GF-D8 (cell line): ENCODE measurements at regions not wholly inside any gene's neighbourhood (a gene's known extent, or its start where the extent isn't known, plus 50 kb on each side); places are given as distances from the start of the nearest gene placed in this dataset.

Experiments used
- DNase-seq: peaks from one replicate; lab custom pipeline; 2025; lab: John Stamatoyannopoulos, UW

DNA sequence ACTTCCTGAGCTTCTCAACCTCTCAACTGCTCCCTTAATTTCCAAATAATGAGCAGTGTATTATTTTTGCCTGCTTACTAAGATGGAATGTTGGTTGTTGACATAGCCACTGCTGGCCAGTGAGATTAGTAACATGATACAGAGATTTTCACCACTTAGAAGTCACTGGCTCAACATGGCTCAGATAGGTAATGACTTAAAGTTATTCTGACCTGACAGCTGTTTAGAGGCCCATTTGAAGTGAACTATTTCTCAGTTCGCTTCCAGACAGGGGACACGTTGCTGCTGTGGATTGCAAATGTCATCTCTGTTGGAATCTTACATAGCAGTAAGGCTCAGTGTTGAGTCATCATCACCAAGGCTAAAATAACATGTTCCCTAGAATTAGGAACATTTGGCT lies 490.2 kb downstream of the TLE4 start:
- DNase-seq = no peak

DNA sequence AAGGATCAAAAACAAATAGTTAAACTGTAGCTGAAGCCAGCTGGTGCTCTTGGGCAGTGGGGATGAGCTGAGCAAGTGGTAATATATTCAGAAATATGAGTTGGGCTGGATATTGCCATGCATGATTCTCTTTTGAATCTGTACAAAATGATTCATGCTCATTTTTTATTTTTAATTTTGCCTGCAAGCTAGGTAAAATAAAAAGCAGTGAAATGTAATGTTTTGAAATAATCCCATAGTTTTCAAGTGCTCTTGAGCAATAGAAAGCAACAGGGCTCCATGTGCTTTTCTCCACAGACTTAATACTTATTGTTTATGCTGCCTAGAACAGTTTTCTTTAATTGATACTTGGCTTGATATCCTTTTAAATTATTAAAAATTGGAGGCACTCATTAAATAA lies 489.3 kb downstream of the TLE4 start:
- DNase-seq = no peak

DNA sequence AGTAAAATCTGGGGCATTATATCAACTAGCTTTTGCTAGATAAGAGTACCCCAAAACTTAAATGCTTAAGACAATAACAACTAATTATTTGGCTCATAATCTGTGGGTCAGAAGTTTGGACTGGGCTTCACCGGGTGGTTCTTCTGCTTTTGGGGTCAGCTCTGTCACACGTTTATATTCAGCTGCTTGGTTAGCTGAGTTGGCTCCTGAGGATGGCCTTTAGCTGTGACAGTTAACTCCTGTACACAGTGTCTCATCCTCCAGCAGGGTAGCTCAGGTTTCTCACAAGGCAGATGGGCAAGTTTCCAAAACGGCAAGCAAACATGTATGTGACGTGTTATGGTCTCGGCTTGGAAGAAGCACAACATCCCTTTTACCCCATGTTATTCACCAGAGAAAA lies 488.2 kb downstream of the TLE4 start:
- DNase-seq = no peak

DNA sequence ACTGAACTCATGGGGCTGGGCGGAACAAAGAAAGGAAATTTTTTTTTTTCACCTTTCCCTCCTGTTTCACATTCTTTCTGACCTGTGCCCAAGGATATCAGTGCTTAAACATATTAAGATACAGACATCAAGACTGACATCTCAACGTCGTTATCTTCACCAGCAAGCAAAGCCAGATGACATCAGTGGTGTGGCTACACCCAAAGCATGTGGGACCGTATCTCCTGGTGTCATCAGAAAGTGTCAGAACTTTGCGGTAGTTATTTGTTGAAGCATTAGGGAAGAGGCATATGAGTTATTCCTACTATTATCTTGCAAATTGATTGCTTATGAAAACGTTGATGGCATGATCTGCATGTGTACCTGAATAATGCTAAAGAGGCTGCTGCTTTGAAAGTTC lies 487.4 kb downstream of the TLE4 start:
- no peak for DNase-seq

DNA sequence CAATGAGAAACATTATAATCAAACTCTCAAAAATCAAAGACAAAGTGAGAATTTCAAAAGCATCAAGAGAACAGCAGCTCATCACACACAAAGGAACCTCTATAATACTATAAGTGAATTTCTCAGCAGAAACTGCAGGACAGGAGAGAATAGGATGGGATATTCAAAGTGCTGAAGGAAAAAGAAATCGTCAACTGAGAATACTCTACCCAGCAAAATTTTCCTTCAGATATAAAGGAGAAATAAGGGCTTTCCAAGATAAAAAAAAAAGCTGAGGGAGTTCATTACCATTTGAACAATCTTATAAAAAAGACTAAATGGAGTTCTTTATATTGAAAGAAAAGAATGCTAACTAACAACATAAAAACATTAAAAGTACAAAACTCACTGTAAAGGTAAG lies 481.1 kb downstream of the TLE4 start:
- DNase-seq = no peak

DNA sequence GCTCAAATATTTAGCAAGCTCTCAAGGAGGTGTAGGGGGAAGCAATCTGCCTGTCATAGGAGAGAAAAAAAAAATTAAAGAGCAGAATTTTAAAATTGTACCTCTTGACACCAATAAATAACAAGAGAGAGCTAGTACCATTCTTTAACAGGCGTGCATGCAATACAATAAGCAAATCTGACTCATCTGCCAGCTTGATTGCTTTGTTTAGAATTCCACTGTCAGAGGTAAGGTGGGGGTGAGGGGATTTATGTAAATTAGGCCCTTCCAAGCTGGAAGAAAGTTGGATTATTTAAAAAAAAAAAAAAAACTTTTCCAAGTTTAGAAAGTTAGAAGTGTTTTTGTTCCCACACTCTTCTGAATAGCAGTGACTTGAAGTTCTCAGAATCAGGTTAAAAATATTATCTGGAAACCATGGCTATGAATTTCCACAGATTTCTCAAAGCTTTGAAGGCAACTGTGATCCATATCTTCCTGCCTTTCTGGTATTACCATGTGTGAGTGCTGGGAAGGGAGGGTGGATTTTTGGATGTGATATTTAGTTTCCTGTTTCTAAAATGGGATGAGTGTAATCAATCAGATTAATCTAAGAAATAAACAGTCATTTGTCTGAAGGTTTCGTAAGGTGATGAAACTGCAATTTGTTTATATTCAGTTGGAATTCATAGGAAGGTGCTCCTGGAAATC lies 477.5 kb downstream of the TLE4 start:
- DNase-seq = no peak

DNA sequence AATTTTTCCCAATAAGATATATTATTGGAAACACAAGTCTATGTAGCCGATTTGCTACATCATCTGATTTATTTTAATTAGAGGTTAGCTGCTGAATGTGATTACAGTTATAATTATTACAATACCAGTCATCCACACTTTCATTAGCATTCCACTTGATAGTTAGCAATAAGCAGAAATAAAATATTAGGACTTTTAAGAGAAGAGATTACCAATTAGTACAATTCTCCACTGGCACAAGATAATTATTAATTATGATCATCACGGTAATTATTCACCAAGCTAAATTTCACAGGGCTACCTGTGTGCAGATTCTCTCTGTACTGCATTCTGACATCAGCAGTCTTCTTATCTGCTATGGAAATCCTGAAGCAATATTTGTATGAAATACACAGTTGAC lies 474.7 kb downstream of the TLE4 start:
- DNase-seq = no peak

DNA sequence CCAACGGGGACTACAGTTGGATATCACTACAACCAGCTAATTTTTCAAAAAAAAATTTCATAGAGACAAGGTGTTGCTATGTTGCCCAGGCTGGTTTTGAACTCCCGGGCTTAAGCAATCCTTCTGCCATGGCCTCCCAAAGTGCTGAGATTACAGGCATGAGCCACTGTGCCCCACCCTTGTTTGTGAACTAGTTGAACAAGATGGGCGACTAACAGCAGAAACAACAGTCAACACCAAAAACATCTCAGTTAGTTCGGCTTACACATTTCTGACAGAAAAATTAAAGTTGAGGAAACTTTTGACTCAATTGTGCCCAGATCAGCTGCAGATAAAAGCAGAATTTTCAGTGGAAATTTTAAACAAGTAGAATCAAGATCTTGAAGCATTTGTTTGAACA lies 470.1 kb downstream of the TLE4 start:
- DNase-seq = no peak

DNA sequence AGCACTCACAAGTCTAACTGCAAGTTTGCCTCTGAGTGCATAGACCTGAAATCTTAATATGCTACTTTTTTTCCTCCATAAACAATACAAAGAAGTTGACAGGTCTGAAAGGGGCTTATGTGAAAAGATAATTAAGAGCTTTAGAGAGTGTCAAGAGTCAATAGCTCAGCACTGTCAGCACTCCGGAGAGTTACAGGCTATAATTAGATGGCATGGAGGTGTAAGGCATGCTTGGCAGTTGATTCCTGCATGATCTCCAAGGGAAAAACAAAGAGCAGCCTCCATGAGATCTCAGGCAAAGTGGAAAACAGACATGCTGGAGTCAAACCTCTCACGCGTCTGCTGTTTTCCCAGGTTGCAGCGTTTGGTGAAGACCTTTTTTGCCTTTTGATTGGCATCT lies 468.7 kb downstream of the TLE4 start:
- DNase-seq = no peak

DNA sequence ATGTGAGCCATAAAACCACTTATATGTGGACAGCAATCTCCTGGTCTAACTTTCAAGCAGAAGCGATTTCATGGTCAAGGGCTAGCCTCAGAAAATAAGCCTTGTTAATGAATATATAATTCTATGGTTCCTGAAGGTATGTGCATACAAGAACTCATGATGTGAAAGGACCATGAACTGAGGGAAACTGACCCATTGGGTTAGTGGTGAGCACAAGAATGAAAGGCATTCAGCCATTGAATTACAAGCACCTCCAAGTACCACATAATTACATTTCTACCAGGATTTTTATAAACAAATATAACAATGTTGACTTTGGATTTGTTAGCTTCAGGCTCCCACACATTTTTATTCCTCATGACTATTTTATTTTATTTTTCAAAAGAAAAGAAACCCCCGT lies 459.0 kb downstream of the TLE4 start:
- DNase-seq = no peak

DNA sequence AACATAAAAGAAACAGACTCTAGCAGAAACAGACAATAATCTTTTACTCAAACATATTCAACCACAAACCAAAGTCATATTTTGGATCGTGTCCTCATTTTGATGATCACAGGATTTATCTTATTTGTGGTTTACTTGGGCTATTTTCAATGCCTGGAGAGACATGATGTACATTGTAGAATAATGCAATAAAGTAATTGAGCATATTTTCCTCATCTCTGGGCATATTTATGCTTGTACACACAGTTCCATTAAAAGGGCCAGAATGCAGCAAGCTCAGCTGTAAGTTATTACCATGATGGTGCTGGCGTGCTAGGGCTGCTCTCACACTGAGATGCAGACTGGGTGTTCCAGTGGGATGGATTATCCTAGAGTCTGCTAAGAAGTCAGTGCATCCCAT lies 456.7 kb downstream of the TLE4 start:
- DNase-seq = no peak

DNA sequence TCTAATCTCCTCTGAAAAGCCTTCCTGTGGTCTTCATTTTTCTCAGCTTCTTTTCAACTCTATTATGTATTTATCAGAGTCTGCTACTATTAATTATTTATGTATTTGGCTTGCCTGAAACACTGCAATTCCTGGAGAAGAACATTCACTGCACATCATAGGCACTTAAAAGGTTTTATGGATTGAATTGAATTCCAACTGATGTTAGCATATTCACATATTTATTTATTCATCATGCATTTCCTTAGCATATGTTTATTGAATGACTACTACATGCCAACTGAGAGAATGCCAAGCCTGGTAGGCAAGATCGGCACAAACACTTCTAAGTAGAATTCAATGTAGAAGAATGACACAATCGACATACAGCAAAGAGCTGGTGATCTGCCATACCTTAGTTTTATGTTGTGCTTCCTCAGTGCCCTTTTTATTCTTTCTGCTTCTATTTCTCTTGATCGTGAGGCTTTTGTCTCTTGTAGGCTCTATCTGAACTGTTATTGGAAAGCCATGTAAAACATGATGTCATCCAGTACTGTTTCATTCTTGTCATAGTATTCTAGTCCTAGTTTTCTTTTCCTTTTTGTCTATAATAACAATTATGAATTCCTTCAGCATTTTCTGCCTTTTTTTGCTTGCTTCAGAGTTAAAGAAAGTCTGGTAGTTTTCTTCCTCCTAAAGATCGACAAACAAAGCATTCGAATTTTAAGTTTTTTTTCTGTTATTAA lies 454.2 kb downstream of the TLE4 start:
- DNase-seq = no peak

DNA sequence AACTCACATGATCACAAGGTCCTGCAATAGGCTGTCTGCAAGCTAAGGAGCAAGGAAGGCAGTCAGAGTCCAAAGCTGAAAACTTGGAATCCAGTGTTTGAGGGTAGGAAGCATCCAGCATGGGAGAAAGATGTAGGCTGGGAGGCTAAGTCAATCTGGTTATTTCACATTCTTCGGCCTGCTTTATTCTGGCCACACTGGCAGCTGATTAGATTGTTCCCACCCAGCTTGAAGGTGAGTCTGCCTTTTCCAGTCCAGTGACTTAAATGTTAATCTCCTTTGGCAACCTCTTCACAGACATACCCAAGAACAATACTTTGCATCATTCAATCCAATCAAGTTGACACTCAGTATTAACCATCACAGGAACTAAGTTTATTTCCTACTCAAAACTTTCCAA lies 453.4 kb downstream of the TLE4 start:
- no peak for DNase-seq

DNA sequence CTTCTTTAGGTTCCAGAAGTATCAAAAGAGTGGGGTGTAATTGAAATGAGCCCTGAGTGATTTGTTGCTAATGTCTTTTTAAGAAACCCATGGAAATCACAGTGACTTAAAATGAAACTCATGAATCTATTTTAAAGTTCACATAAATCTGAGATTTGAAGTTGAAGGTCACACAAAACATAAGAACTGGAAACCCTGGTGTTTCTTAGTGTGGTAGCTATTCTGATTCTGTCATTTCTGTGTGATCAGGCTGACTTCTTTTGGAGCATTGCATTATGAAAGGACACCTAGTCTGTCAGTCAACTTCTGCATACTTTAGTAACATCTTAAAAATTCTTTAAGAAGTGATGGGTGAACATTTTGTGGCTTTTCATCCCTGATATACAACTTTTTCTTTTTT lies 448.8 kb downstream of the TLE4 start:
- no peak for DNase-seq

DNA sequence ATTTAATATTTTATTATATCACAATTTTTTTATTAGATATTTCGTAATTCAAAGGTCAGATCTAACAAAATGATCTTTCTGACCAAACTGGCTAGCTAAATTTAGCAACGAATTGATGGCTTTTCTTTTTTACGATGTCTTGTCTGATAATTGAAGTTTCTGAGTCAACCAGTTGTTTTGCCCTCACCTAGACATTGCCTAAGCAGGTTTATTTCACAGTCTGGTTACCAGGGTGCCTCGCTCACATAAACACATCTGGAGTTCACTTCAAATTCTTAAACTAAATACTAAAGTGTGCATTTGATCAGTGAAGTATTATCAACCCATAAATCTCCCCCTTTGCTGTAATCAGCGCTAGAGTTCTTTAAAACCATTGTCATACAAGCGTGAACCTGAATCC lies 448.3 kb downstream of the TLE4 start:
- DNase-seq = no peak

DNA sequence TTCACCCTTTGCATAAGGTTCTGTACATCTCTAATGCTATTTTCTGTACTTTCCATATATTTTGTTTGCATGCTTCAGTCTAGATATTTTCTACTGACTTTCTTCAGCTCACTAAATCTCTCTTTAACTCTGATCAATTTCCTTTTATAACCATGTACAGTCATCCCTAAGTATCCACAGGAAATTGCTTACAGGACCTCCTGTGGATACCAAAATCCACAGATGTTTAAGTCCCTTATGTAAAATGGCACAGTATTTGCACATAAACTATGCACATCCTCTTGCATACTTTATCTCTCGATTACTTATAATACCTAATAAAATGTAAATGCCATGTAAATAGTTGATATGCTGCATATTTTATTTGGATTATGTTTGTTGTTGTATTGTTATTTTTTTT lies 442.1 kb downstream of the TLE4 start:
- DNase-seq = no peak

DNA sequence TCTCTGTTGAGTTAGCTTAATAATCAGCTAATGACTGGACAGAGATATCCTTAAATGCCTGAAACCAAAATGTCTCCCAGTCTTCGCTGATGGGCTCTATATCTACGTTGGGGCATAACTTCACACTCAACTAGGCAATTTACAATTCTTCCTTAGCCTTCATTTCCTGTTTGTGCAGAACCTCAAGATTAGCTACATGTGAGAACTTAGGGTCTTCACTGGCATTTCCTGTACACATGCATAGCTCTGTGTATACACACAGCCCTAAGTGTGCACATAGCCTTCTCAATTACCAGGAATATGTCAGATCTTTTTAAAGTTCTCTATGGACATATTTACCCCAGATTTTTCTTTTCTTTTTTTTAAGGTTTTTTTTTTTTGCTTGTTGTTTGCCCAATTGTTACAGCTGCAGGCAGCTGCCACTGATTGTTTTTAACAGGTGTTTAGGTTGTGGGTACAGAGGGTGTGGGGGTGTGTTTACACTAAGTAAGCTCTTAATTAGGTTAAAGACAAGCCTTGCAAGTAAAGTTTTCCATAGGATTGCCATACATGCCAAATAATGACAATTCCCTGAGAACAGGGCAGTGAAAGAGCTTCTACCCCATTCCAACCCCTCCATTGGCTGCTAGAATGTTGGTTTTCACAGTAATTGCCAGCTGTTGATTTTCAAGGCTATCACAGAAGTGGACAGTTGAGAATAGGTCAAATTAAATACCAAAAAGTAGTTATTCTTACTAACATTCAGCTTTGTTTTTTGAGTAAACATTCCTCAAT lies 441.0 kb downstream of the TLE4 start:
- DNase-seq = no peak

DNA sequence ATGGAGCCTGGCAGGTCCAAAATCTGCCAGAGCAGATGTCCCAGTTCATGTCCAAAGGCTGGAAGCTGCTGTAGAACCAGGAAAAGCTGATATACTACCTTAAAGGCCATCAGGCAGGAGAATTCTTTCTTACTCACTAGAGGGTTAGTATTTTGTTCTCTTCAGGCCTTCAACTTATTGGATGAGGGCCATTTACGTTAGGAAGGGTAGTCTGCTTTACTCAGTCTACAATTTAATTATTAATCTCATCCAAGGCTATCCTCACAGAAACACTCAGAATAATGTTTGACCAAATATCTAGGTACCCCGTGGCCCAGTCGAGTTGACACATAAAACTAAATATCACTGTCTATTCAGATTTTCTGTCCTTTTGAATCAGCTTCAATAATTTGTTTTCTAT lies 437.4 kb downstream of the TLE4 start:
- no peak for DNase-seq

DNA sequence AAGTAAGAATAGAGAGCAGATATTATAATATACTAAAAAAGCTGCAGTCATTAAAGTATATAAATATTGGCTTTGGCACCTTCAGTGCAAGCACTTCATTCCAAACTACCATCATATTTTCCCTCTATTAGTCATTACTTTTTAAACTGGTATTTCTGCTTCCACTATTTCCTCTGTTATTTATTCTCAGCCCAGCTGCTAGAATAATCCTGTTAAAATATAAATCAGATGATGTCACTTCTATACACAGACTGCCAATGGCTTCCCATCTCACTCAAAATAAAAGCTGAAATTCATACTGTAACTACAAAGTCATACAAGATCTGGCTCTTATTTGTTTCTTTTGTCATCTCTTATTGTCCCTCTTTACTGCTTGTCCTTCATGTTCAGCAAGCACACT lies 432.9 kb downstream of the TLE4 start:
- DNase-seq = no peak

DNA sequence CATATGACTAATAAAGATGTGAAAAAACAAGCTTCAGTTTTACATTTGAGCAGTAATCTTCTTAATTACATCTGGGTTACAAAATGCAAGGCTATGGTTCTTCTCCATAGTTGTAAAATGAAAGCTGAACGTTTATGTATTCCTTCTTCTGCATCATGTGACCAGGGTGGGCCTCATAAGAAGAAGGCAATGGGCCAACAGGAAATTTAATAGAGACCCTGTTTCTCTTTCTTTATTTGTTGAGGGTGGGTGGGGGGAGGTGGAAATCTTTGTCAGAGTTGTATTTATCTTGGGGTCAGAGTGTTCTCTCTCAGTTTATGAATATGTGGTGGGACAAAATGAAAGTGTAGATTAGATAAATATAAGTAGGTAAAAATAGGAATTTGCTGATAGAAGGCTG lies 418.8 kb downstream of the TLE4 start:
- no peak for DNase-seq

DNA sequence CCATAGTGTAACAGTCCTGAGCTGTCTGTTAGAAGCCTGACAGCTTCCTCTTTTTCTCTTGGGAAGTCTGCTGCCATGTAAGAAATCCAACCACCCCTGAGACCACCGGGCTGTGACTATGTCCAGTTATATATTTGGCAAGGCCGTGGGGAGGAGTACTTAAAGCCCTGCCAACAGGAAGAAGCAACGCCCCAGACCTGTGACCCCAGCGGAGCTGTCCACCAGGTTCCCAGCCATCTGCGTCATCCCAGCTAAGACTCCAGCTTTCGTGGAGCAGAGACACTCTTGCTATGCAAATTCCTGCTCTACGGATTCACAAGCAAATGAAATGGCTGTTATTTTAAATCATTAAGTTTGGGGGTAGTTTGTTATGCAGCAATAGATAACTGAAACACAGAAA lies 417.3 kb downstream of the TLE4 start:
- DNase-seq = no peak

DNA sequence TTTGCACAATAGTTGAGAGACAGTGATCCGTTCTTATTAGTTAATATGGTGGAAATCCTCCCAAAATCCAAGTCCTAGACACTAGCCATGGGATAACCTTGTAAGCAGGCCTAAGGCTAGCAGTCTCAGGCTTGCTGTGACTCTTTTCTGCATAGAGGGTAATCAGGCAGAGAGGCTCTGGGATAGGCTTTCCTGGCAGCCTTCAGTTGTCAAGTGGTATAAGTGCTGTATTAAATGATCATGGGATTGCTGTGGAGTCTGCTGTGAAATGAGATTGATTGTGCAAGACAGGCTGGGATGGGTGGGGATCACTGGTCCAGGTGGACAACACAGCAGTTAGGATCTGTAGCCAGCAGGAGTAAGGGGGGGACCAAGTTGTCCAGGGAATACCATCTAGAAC lies 416.4 kb downstream of the TLE4 start:
- DNase-seq = no peak

DNA sequence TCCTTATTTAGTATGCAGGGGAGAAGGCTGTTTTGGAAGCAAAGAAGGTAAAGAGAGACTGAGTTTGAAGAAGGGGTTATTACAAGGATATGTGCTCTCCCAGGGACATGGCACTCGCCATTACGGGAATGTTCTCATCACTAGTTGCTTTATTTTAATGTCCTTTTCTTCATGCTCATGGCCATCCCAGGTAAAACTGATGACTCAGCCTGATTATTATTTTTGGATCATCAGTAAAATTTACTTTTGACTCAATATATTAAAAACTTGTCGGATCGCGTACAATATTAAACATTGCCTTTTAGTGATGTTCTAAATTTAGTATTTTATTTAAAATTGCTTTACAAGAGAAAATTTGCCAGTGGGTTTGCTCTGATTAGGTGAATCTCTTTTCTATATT lies 414.7 kb downstream of the TLE4 start:
- DNase-seq = no peak
